ENCODE measurements at regions not wholly inside any gene's neighbourhood (a gene's known extent, or its start where the extent isn't known, plus 50 kb on each side); places are given as distances from the start of the nearest gene placed in this dataset.

- 4% methylated on average over 7 of the region's 7 CpGs for WGBS (ENCODE audit: low lambda C conversion rate)
- H3K4me2 ChIP-seq: no peak overlapping the region
- no peaks in the 10 kb centered on the region for H3F3A ChIP-seq (replicated peaks; ENCODE audit: insufficient read depth)
- H3K9ac ChIP-seq: no peak overlapping the region
- H4K20me1 ChIP-seq (ENCODE audit: insufficient read depth): no peaks in the 10 kb centered on the region
- H2AFZ ChIP-seq (ENCODE audit: low read depth): no peak overlapping the region
- no peaks in the 10 kb centered on the region for H3K79me2 ChIP-seq (ENCODE audit: insufficient read depth)
- ChIA-PET POLR2A (no interaction called here), CTCF (interaction anchor here (1.4 kb wide), 1 partner anchor 14 kb away, joined by 3 read pairs; no protein-coding TSS in a partner anchor)
- H3K4me3 ChIP-seq (ENCODE audit: low read depth in 2 of 2, low read length in 1 of 2): no peak overlapping the region
- H3K4me1 ChIP-seq (ENCODE audit: control insufficient read depth in 1 of 2, insufficient read depth in 2 of 2, low read depth in 1 of 2, low read length in 1 of 2): no peaks in the 10 kb centered on the region
- peaks cover 31% of the 10 kb centered on the region; the same call in 1 of the 2 replicates for H3K27me3 ChIP-seq (ENCODE audit: insufficient read depth)
- H3K9me2 ChIP-seq: no peaks in the 10 kb centered on the region
- H3K9me3 ChIP-seq: no peaks in the 10 kb centered on the region
- H3K27ac ChIP-seq (ENCODE audit: low read depth in 2 of 2, low read length in 1 of 2): no peak overlapping the region
- no peaks in the 10 kb centered on the region for H3K36me3 ChIP-seq (replicated peaks in 1 of 2; ENCODE audit: control insufficient read depth in 1 of 2, insufficient read depth in 2 of 2, low read length in 1 of 2)
- TF ChIP-seq GABPA (IDR thresholded peaks at IDR 0.05; ENCODE audit: low read depth) (no peak), TCF12 (IDR thresholded peaks at IDR 0.05) (no peak), SIN3A (IDR thresholded peaks at IDR 0.05; ENCODE audit: borderline replicate concordance, low read depth, low read length) (no peak), JUND (IDR thresholded peaks at IDR 0.05) (no peak), ELF1 (IDR thresholded peaks at IDR 0.05) (no peak), TAF1 (IDR thresholded peaks at IDR 0.05; ENCODE audit: borderline replicate concordance, low read depth, low read length) (no peak)
- TF ChIP-seq, protein P1, sequence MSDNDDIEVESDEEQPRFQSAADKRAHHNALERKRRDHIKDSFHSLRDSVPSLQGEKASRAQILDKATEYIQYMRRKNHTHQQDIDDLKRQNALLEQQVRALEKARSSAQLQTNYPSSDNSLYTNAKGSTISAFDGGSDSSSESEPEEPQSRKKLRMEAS (IDR thresholded peaks at IDR 0.05; ENCODE audit: low read depth): no peak
- DNase-seq: no peak
Observed at GRCh38 chr4:121457278-121457875, 76.6 kb upstream of the QRFPR start.

- peaks cover 31% of the 10 kb centered on the region; the same call in 1 of the 2 replicates for H3K27me3 ChIP-seq (ENCODE audit: insufficient read depth)
- no peak for TF ChIP-seq FOXJ3 (CRISPR knock-in tag; IDR thresholded peaks at IDR 0.05)
- no peak for TF ChIP-seq CHD2 (IDR thresholded peaks at IDR 0.05; ENCODE audit: low read length, partially characterized antibody)
- CTCF ChIA-PET: no interaction called here
Observed at GRCh38 chr4:121455285-121455684, 74.5 kb upstream of the QRFPR start.

DNA sequence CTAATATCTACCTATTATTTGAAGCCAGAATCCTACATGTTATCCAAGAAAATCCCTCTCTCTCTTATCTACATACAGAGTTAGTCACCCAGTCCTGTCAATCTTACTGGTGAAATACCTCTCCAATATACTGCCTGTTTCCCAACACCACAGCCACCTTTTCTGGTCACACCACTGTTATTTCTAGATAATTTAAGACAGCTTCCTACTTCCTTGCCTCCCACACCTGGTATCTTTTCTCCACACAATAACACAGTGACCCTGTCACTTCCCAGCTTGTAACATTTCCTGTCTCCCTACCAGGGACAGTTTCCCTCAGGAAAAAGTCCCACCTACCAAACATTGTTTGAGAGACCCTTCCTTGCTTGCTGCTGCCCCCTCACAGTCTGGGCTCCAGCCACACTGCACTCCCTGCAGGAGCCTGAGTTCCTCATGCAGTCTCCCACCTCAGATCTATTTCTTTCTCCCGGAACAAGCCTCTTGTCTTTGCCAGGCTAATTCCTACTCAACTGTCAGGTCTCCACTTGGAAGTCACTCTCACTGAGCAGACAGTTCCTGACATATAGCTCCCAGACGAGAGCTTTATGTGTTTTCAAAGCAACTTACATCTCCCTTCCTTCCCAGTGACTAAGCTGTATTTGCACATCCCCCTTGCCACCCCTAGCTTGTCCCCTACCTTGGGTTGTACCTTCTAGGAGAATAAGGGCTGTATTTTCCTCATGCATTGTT, 73.6 kb upstream of the QRFPR start:
- POLR2A ChIA-PET: no interaction called here
- peaks cover 31% of the 10 kb centered on the region; the same call in 1 of the 2 replicates for H3K27me3 ChIP-seq (ENCODE audit: insufficient read depth)
- TF ChIP-seq RFX5 (IDR thresholded peaks at IDR 0.05; ENCODE audit: low read length) (no peak), ZBTB33 (IDR thresholded peaks at IDR 0.05; ENCODE audit: borderline replicate concordance, low read depth) (no peak), NRF1 (IDR thresholded peaks at IDR 0.05; ENCODE audit: low read depth, low read length) (no peak)
- TF ChIP-seq, protein P2, sequence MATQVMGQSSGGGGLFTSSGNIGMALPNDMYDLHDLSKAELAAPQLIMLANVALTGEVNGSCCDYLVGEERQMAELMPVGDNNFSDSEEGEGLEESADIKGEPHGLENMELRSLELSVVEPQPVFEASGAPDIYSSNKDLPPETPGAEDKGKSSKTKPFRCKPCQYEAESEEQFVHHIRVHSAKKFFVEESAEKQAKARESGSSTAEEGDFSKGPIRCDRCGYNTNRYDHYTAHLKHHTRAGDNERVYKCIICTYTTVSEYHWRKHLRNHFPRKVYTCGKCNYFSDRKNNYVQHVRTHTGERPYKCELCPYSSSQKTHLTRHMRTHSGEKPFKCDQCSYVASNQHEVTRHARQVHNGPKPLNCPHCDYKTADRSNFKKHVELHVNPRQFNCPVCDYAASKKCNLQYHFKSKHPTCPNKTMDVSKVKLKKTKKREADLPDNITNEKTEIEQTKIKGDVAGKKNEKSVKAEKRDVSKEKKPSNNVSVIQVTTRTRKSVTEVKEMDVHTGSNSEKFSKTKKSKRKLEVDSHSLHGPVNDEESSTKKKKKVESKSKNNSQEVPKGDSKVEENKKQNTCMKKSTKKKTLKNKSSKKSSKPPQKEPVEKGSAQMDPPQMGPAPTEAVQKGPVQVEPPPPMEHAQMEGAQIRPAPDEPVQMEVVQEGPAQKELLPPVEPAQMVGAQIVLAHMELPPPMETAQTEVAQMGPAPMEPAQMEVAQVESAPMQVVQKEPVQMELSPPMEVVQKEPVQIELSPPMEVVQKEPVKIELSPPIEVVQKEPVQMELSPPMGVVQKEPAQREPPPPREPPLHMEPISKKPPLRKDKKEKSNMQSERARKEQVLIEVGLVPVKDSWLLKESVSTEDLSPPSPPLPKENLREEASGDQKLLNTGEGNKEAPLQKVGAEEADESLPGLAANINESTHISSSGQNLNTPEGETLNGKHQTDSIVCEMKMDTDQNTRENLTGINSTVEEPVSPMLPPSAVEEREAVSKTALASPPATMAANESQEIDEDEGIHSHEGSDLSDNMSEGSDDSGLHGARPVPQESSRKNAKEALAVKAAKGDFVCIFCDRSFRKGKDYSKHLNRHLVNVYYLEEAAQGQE (IDR thresholded peaks at IDR 0.05; ENCODE audit: low read depth, low read length): no peak
- H4K20me1 ChIP-seq (ENCODE audit: insufficient read depth): no peaks in the 10 kb centered on the region
- no peak for DNase-seq
- H3K36me3 ChIP-seq (replicated peaks in 1 of 2; ENCODE audit: control insufficient read depth in 1 of 2, insufficient read depth in 2 of 2, low read length in 1 of 2): no peaks in the 10 kb centered on the region
- no peak overlapping the region for H3K4me3 ChIP-seq (ENCODE audit: low read depth in 2 of 2, low read length in 1 of 2)
- no peaks in the 10 kb centered on the region for H3K79me2 ChIP-seq (ENCODE audit: insufficient read depth)
- 3% methylated on average over 2 of the region's 2 CpGs for WGBS (ENCODE audit: low lambda C conversion rate)
- H3K4me1 ChIP-seq (ENCODE audit: control insufficient read depth in 1 of 2, insufficient read depth in 2 of 2, low read depth in 1 of 2, low read length in 1 of 2): no peaks in the 10 kb centered on the region
- no peaks in the 10 kb centered on the region for H3F3A ChIP-seq (replicated peaks; ENCODE audit: insufficient read depth)
- no peak overlapping the region for H3K9ac ChIP-seq
- no peak overlapping the region for H3K4me2 ChIP-seq
- H3K9me3 ChIP-seq: no peaks in the 10 kb centered on the region
- CTCF ChIA-PET: interaction anchor here (2.4 kb wide), 1 partner anchor 8 kb away, joined by 10 read pairs; no protein-coding TSS in a partner anchor
- H2AFZ ChIP-seq (ENCODE audit: low read depth): no peak overlapping the region
- no peak overlapping the region for H3K27ac ChIP-seq (ENCODE audit: low read depth in 2 of 2, low read length in 1 of 2)
- no peaks in the 10 kb centered on the region for H3K9me2 ChIP-seq

More at GRCh38 chr4:121455285-121455684, 74.5 kb upstream of the QRFPR start:
- no peak for DNase-seq
- H3F3A ChIP-seq (replicated peaks; ENCODE audit: insufficient read depth): no peaks in the 10 kb centered on the region
- POLR2A ChIA-PET: no interaction called here
- no peak overlapping the region for H3K9ac ChIP-seq
- no peak overlapping the region for H3K27ac ChIP-seq (ENCODE audit: low read depth in 2 of 2, low read length in 1 of 2)
- H3K4me3 ChIP-seq (ENCODE audit: low read depth in 2 of 2, low read length in 1 of 2): no peak overlapping the region
- H3K36me3 ChIP-seq (replicated peaks in 1 of 2; ENCODE audit: control insufficient read depth in 1 of 2, insufficient read depth in 2 of 2, low read length in 1 of 2): no peaks in the 10 kb centered on the region
- no peaks in the 10 kb centered on the region for H3K9me2 ChIP-seq
- no peaks in the 10 kb centered on the region for H3K9me3 ChIP-seq
- no peak overlapping the region for H2AFZ ChIP-seq (ENCODE audit: low read depth)
- H3K79me2 ChIP-seq (ENCODE audit: insufficient read depth): no peaks in the 10 kb centered on the region
- no peaks in the 10 kb centered on the region for H4K20me1 ChIP-seq (ENCODE audit: insufficient read depth)
- WGBS (ENCODE audit: low lambda C conversion rate): 4% methylated on average over 3 of the region's 3 CpGs
- no peak overlapping the region for H3K4me2 ChIP-seq
- H3K4me1 ChIP-seq (ENCODE audit: control insufficient read depth in 1 of 2, insufficient read depth in 2 of 2, low read depth in 1 of 2, low read length in 1 of 2): no peaks in the 10 kb centered on the region
